Hepatocyte (in vitro differentiated cells): ENCODE measurements at regions not wholly inside any gene's neighbourhood (a gene's known extent, or its start where the extent isn't known, plus 50 kb on each side); places are given as distances from the start of the nearest gene placed in this dataset.

ENCODE experiments used
- DNase-seq: peaks from one replicate; pipeline ENCODE4 v3.0.0-alpha.2; 2016; ENCODE audit warnings: low spot score
- H2AFZ ChIP-seq: fragments of 200-600 bp; sonication (generic); 2 replicates; pipeline ENCODE4 v1.6.0; 2016; ENCODE audit warnings: antibody characterized with exemption, mild to moderate bottlenecking
- H3K27ac ChIP-seq: fragments of 200-600 bp; sonication (generic); 2 replicates; pipeline ENCODE4 v1.5.1; 2016; ENCODE audit warnings: mild to moderate bottlenecking
- H3K27me3 ChIP-seq: fragments of 200-600 bp; sonication (generic); 2 replicates; pipeline ENCODE4 v1.6.1; 2016
- H3K36me3 ChIP-seq: fragments of 200-600 bp; sonication (generic); replicated peaks from 2 replicates; pipeline ENCODE4 v1.5.1; 2016; ENCODE audit warnings: low read depth; ENCODE audit not compliant: insufficient read depth
- H3K4me1 ChIP-seq: fragments of 200-600 bp; sonication (generic); 2 replicates; pipeline ENCODE4 v1.5.1; 2016; ENCODE audit warnings: mild to moderate bottlenecking, moderate library complexity; ENCODE audit not compliant: insufficient read depth
- H3K4me2 ChIP-seq: fragments of 200-600 bp; sonication (generic); 2 replicates; pipeline ENCODE4 v1.6.0; 2016
- H3K4me3 ChIP-seq: fragments of 200-600 bp; sonication (generic); 2 replicates; pipeline ENCODE4 v1.5.1; 2016; ENCODE audit warnings: mild to moderate bottlenecking
- H3K79me2 ChIP-seq: fragments of 200-600 bp; sonication (generic); 2 replicates; pipeline ENCODE4 v1.6.0; 2017; ENCODE audit warnings: mild to moderate bottlenecking
- H3K9me2 ChIP-seq: fragments of 200-600 bp; sonication (generic); replicated peaks from 2 replicates; pipeline ENCODE4 v1.6.0; 2017; ENCODE audit warnings: mild to moderate bottlenecking; ENCODE audit not compliant: insufficient read depth
- H3K9me3 ChIP-seq: fragments of 200-600 bp; sonication (generic); 2 replicates; pipeline ENCODE4 v1.5.1; 2016; ENCODE audit warnings: low read depth, mild to moderate bottlenecking
- H4K20me1 ChIP-seq: fragments of 200-600 bp; sonication (generic); 2 replicates; pipeline ENCODE4 v1.6.0; 2016; ENCODE audit warnings: mild to moderate bottlenecking; ENCODE audit not compliant: insufficient read depth, poor library complexity, severe bottlenecking
- EZH2 ChIP-seq: fragments of 200-600 bp; sonication (generic); IDR thresholded peaks from 2 replicates; pipeline ENCODE4 v1.6.1; 2016; ENCODE audit warnings: antibody characterized with exemption, mild to moderate bottlenecking, borderline replicate concordance
- EZH2phosphoT487 ChIP-seq: fragments of 200-600 bp; sonication (generic); IDR thresholded peaks from one replicate; pipeline ENCODE4 v1.6.1; 2018; ENCODE audit warnings: antibody characterized with exemption, mild to moderate bottlenecking, low read depth, moderate library complexity; ENCODE audit not compliant: unreplicated experiment, severe bottlenecking
- WGBS: methylation state at CpG from one replicate; pipeline ENCODE4 v1.1.6; 2016; ENCODE audit warnings: low lambda C conversion rate; ENCODE audit errors: missing lambda C conversion rate; 5-methylcytosine and 5-hydroxymethylcytosine counted together
- TF ChIP-seq, protein P1 (sequence below): fragments of 200-600 bp; sonication (generic); IDR thresholded peaks from 2 replicates; pipeline ENCODE4 v1.5.1; 2016; ENCODE audit warnings: antibody characterized with exemption, mild to moderate bottlenecking; ENCODE audit not compliant: poor library complexity

GRCh38 chr3:34872406-34872805 lies 766.9 kb upstream of the ARPP21 start:
- no peaks in the 10 kb centered on the region for H3K9me2 ChIP-seq
- H3K27me3 ChIP-seq: no peaks in the 10 kb centered on the region
- H3K27ac ChIP-seq: no peak overlapping the region
- no peaks in the 10 kb centered on the region for H3K79me2 ChIP-seq
- WGBS: 93% methylated on average over 7 of the region's 7 CpGs
- no peak for TF ChIP-seq EZH2
- TF ChIP-seq, protein P1, sequence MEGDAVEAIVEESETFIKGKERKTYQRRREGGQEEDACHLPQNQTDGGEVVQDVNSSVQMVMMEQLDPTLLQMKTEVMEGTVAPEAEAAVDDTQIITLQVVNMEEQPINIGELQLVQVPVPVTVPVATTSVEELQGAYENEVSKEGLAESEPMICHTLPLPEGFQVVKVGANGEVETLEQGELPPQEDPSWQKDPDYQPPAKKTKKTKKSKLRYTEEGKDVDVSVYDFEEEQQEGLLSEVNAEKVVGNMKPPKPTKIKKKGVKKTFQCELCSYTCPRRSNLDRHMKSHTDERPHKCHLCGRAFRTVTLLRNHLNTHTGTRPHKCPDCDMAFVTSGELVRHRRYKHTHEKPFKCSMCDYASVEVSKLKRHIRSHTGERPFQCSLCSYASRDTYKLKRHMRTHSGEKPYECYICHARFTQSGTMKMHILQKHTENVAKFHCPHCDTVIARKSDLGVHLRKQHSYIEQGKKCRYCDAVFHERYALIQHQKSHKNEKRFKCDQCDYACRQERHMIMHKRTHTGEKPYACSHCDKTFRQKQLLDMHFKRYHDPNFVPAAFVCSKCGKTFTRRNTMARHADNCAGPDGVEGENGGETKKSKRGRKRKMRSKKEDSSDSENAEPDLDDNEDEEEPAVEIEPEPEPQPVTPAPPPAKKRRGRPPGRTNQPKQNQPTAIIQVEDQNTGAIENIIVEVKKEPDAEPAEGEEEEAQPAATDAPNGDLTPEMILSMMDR: no peak
- H3K4me1 ChIP-seq: no peaks in the 10 kb centered on the region
- DNase-seq: no peak
- no peak overlapping the region for H2AFZ ChIP-seq
- no peak overlapping the region for H3K4me2 ChIP-seq
- H3K4me3 ChIP-seq: no peak overlapping the region
- no peaks in the 10 kb centered on the region for H4K20me1 ChIP-seq
- H3K36me3 ChIP-seq: no peaks in the 10 kb centered on the region
- H3K9me3 ChIP-seq: no peaks in the 10 kb centered on the region

DNA sequence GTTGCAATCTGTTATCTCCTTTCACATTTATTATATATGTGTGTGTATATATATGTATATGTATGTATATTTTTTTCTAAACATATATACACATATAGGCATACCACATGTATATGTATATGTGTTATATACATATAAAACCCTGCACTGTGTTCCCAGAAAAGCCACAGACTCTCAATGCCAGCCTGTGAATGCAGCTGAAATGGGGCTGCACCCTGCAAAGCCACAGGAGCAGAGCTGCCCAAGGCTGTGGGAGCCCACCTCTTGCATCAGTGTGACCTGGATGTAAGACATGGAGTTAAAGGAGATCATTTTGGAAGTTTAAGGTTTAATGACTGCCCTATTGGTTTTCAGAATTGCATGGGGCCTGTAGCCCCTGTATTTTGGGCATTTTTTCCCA lies 762.3 kb upstream of the ARPP21 start:
- Histone ChIP-seq H3K4me3 (no peak overlapping the region), H3K27ac (no peak overlapping the region), H3K4me2 (no peak overlapping the region), H3K9me3 (no peaks in the 10 kb centered on the region), H3K27me3 (no peaks in the 10 kb centered on the region), H3K36me3 (no peaks in the 10 kb centered on the region), H3K4me1 (no peaks in the 10 kb centered on the region), H4K20me1 (no peaks in the 10 kb centered on the region), H3K79me2 (no peaks in the 10 kb centered on the region), H2AFZ (no peak overlapping the region), H3K9me2 (no peaks in the 10 kb centered on the region)
- DNase-seq: no peak
- TF ChIP-seq EZH2 (no peak), EZH2phosphoT487 (no peak)
- TF ChIP-seq, protein P1: no peak

GRCh38 chr3:34878488-34878887 lies 760.8 kb upstream of the ARPP21 start:
- no peaks in the 10 kb centered on the region for H3K27me3 ChIP-seq
- no peak overlapping the region for H3K4me2 ChIP-seq
- no peaks in the 10 kb centered on the region for H4K20me1 ChIP-seq
- no peaks in the 10 kb centered on the region for H3K4me1 ChIP-seq
- WGBS: 88% methylated on average over 1 of the region's 1 CpG
- no peaks in the 10 kb centered on the region for H3K36me3 ChIP-seq
- no peaks in the 10 kb centered on the region for H3K79me2 ChIP-seq
- no peak overlapping the region for H3K27ac ChIP-seq
- no peak overlapping the region for H2AFZ ChIP-seq
- no peaks in the 10 kb centered on the region for H3K9me2 ChIP-seq
- TF ChIP-seq EZH2phosphoT487 (no peak), EZH2 (no peak)
- TF ChIP-seq, protein P1: no peak
- H3K9me3 ChIP-seq: no peaks in the 10 kb centered on the region
- no peak for DNase-seq
- no peak overlapping the region for H3K4me3 ChIP-seq

DNA sequence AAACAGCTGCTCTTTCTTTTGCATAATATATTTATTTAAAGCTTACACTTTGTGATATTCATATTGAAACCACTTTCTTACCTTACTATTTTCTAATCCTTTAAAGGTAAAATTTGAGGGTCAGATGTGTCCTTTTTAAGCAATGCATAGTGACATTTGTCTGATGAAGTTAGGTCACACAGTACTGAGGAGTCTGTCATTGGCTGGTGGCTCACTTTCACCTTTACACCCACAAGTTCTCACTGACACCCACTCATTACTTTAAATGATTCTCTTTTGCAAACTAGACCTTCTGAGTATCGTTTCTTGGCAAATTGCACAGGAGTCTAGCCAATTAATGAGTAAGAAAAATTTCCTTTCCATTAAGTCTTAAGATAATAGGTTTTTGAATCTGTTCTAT lies 758.3 kb upstream of the ARPP21 start:
- Histone ChIP-seq H3K4me3 (no peak overlapping the region), H3K4me1 (no peaks in the 10 kb centered on the region), H3K9me2 (no peaks in the 10 kb centered on the region), H3K27ac (no peak overlapping the region), H3K36me3 (no peaks in the 10 kb centered on the region), H3K27me3 (no peaks in the 10 kb centered on the region), H2AFZ (no peak overlapping the region), H4K20me1 (no peaks in the 10 kb centered on the region), H3K79me2 (no peaks in the 10 kb centered on the region), H3K4me2 (no peak overlapping the region), H3K9me3 (no peaks in the 10 kb centered on the region)
- no peak for DNase-seq
- WGBS: 62% methylated on average over 1 of the region's 1 CpG
- TF ChIP-seq EZH2 (no peak), EZH2phosphoT487 (no peak)
- TF ChIP-seq, protein P1: no peak
